ENCODE measurements at regions not wholly inside any gene's neighbourhood (a gene's known extent, or its start where the extent isn't known, plus 50 kb on each side); places are given as distances from the start of the nearest gene placed in this dataset.

DNA sequence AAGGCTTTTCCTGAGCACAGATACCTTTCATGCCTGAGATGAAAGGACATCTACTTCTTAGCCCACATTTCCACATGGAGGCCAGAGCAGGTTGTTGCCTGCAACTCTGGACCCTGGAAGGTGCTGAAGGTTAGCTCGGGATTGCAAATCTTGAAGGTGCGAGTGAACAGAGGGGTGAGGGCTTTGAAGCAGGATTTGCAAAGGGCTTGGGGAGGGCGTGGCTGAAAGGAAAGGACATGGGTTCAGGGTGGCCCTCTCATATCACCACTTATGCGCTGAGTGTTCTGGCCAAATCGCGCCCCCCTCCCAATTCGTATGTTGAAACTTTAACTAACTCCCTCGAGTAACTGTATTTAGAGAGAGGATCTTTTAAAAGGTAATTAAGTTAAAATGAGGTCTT lies 501.6 kb downstream of the MIAT start:
- H3K4me3 Mint-ChIP-seq = no peak overlapping the region
- H3K27ac Mint-ChIP-seq = no peak overlapping the region
- H3K9me3 Mint-ChIP-seq = no peaks in the 10 kb centered on the region
- H3K36me3 Mint-ChIP-seq (ENCODE audit: low read depth) = no peaks in the 10 kb centered on the region
- intact Hi-C loops (cut with micrococcal nuclease) = no loop called here
- peaks cover 17% of the 10 kb centered on the region for H3K27me3 Mint-ChIP-seq
- peaks cover 12% of the 10 kb centered on the region for H3K4me1 Mint-ChIP-seq (ENCODE audit: low read depth)

DNA sequence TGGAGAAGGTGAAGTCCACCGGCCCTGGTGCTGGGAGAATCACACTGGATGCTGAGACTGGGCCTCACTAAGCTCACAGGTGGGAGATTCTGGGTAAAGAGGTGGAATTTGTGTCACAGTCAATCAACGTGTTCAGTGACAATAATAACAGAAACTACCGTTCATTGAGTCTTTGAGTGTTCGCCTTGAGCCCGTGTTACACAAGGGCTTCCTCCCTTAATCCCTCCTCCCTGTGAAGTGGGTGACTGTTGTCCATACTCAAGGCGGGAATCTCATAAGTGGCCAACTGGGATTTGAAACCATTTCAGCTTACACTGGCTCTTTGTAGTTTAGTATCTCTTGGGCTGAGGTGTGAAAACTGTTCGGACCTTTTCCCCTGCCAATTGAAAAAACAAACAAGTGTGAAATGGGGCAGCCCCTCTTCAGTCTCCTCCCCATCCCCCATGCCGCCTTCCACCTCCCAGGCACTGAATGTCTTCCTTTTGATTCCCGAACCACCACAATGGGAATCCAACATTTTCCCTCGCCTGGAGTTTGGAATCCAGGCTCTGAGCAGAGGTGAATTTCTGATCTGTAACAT lies 502.4 kb downstream of the MIAT start:
- intact Hi-C loops (cut with micrococcal nuclease) = no loop called here
- Mint-ChIP-seq H3K27me3 (peaks cover 17% of the 10 kb centered on the region), H3K9me3 (peaks cover under 1% of the 10 kb centered on the region), H3K36me3 (ENCODE audit: low read depth) (no peaks in the 10 kb centered on the region), H3K4me3 (no peak overlapping the region), H3K27ac (no peak overlapping the region), H3K4me1 (ENCODE audit: low read depth) (peaks cover 8% of the 10 kb centered on the region)

DNA sequence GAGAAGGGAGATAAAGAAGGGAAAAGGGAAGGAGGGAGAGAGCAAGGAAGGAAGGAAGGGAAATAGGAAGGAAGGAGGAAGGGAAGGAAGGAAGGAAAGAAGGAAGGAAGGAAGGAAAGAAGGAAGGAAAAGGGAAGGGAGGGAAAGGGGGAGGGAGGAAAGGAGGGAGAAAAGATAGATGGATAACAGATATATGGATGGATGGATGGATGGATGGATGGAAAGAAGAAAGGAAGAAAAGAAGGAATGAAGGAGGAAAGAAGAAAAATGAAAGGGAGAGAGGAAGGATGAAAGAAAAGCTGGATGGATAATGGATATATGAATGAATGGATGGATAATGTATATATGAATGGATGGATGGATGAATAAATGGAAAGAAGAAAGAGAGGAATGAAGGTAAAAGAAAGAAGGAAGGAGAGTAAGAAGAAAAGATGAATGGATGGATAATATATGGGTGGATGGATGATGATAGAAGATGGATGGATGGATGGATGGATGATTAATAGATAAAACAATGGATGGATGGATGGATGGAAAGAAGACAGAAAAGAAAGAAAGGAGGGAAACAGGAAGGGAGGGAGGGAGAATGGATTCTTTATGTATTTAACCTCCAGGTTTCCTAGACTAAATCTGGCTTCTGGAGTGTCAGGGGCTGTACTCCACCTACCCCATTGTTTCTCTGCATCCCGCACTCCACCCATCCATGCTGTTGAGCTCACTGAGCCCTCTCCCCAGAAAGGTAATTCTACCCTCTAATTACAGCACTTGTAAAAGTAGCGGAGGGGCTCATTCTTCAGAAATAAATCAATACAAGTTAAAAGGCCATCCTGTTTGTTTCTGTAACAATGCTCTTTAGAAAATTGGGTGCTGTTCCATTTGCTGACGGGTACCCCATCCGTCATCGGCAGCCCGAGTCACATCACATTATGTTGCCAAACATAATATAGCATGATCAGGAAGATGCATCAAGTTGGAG lies 506.1 kb downstream of the MIAT start:
- H3K4me3 Mint-ChIP-seq = no peak overlapping the region
- H3K36me3 Mint-ChIP-seq (ENCODE audit: low read depth) = no peaks in the 10 kb centered on the region
- peaks cover 7% of the 10 kb centered on the region for H3K4me1 Mint-ChIP-seq (ENCODE audit: low read depth)
- H3K27ac Mint-ChIP-seq = no peak overlapping the region
- peaks cover 7% of the 10 kb centered on the region for H3K9me3 Mint-ChIP-seq
- intact Hi-C loops (cut with micrococcal nuclease) = no loop called here
- peaks cover 16% of the 10 kb centered on the region for H3K27me3 Mint-ChIP-seq

DNA sequence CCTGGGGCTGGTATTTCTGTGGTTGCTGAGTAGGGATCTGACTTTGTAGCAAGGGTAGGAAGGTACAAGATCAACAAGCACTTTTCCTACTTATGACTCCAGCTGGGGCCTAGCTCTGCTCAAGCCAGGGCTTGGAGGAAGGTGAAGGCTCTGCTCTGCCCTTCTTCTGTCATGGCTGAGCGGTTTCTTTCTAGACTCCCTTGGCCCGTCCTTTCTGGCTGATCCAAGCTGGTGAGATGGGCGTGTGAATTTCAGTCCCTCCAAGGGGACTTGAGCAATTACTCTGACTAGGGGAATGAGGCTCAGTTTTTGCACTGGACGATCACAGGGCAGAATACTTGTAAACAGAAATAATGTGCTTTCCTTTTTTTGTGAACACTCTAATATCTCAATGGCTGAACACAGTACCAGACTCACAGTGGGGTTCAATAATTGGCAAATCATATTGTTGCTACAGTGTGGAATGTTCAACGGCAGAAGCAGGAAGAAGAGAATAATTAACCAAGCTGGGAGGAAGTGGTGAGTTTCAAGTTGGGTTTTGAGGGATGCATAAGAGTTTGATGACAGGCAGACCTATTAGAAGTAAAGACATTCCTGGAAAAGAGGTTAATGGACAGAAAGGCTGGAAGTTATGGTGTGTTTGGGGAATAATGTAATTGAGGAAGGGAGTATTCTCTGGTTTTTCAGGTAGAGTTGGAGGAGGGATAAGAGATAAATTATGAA lies 507.6 kb downstream of the MIAT start:
- peaks cover 16% of the 10 kb centered on the region for H3K27me3 Mint-ChIP-seq
- H3K9me3 Mint-ChIP-seq = peaks cover 7% of the 10 kb centered on the region
- H3K4me3 Mint-ChIP-seq = no peak overlapping the region
- intact Hi-C loops (cut with micrococcal nuclease) = no loop called here
- no peak overlapping the region for H3K27ac Mint-ChIP-seq
- H3K4me1 Mint-ChIP-seq (ENCODE audit: low read depth) = peaks cover 7% of the 10 kb centered on the region
- H3K36me3 Mint-ChIP-seq (ENCODE audit: low read depth) = no peaks in the 10 kb centered on the region

DNA sequence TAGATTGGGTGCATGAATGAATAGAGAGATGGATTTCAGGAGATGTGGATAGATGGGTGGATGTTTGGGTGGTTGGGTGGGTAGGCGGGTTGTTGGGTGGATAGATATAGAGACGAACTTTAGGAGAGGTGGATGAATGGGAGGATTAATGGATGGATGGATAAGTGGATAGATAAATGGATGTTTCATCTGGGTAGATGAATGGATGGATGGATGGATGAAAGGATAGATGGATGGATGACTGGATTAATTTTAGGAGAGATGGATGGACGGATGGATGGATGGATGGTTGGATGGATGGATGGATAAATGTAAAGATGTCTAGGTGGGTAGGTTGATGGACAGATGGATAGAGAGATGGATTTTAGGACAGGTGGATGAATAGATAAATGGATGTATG lies 511.3 kb downstream of the MIAT start:
- H3K4me1 Mint-ChIP-seq (ENCODE audit: low read depth) = no peaks in the 10 kb centered on the region
- H3K27ac Mint-ChIP-seq = no peak overlapping the region
- no peak overlapping the region for H3K4me3 Mint-ChIP-seq
- peaks cover 7% of the 10 kb centered on the region for H3K9me3 Mint-ChIP-seq
- H3K36me3 Mint-ChIP-seq (ENCODE audit: low read depth) = no peaks in the 10 kb centered on the region
- intact Hi-C loops (cut with micrococcal nuclease) = no loop called here
- peaks cover 6% of the 10 kb centered on the region for H3K27me3 Mint-ChIP-seq

DNA sequence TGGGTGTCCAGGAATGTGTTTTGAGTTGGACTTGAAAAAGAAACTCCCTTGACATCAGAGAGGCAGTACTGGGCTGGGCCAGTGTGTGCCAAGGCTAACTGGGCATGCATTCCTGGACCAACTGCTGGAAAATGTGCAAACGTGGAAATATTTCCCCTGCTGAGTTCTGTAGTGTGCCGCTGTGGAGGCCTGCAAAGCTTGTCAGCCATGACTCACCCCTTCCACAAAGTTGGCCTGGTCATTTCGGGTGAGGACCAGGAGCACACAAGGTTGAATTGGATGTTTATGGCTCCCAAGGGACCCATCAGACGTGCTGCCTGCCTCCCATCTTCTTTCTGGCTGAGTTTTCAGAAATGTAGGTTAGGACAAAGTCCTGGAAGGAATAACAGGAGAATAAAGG lies 513.1 kb downstream of the MIAT start:
- intact Hi-C loops (cut with micrococcal nuclease) = no loop called here
- H3K4me3 Mint-ChIP-seq = no peak overlapping the region
- H3K4me1 Mint-ChIP-seq (ENCODE audit: low read depth) = no peaks in the 10 kb centered on the region
- no peak overlapping the region for H3K27ac Mint-ChIP-seq
- peaks cover 19% of the 10 kb centered on the region for H3K27me3 Mint-ChIP-seq
- no peaks in the 10 kb centered on the region for H3K36me3 Mint-ChIP-seq (ENCODE audit: low read depth)
- H3K9me3 Mint-ChIP-seq = no peaks in the 10 kb centered on the region

DNA sequence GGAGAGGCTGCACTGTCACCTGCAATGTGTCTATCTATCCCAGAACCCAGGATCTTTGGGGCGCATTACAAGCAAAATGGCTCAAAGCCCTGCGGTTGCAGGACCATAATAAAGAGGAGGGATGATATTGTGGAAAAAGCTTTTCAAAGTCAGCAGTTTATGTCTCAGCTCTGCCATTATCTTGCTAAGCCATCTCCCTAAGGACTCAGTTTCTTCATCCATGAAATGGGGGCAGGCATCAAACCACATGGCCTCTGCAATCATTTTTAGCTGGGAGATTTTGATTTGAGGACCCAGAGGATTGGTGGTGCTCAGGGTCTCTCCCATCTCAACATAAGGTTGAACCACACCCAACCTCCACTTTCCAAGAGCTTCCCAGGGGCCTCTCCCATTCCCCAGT lies 513.8 kb downstream of the MIAT start:
- Mint-ChIP-seq H3K4me3 (no peak overlapping the region), H3K27me3 (peaks cover 25% of the 10 kb centered on the region), H3K36me3 (ENCODE audit: low read depth) (no peaks in the 10 kb centered on the region), H3K27ac (no peak overlapping the region), H3K9me3 (no peaks in the 10 kb centered on the region), H3K4me1 (ENCODE audit: low read depth) (no peaks in the 10 kb centered on the region)
- intact Hi-C loops (cut with micrococcal nuclease) = no loop called here

DNA sequence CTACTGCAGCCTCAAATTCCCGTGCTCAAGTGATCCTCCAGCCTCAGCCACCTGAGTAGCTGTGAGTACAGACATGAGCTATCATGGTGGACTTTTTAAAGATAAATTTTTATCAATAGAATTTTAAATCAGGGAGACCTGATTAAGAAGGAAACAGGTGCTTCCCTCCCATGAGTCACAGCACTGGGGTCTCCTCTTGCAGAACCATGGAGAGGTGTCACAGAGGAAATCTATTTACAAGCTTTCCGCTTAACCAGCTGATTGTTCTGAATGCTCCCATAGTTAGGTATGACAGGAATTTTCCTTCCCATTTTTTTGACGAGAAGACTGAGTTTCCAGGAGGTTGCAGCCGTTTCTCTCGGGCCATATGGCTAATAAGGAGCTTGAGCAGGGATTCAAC lies 516.1 kb downstream of the MIAT start:
- Mint-ChIP-seq H3K36me3 (ENCODE audit: low read depth) (no peaks in the 10 kb centered on the region), H3K4me3 (no peak overlapping the region), H3K9me3 (no peaks in the 10 kb centered on the region), H3K4me1 (ENCODE audit: low read depth) (no peaks in the 10 kb centered on the region), H3K27ac (no peak overlapping the region), H3K27me3 (peaks cover 25% of the 10 kb centered on the region)
- intact Hi-C loops (cut with micrococcal nuclease) = no loop called here

DNA sequence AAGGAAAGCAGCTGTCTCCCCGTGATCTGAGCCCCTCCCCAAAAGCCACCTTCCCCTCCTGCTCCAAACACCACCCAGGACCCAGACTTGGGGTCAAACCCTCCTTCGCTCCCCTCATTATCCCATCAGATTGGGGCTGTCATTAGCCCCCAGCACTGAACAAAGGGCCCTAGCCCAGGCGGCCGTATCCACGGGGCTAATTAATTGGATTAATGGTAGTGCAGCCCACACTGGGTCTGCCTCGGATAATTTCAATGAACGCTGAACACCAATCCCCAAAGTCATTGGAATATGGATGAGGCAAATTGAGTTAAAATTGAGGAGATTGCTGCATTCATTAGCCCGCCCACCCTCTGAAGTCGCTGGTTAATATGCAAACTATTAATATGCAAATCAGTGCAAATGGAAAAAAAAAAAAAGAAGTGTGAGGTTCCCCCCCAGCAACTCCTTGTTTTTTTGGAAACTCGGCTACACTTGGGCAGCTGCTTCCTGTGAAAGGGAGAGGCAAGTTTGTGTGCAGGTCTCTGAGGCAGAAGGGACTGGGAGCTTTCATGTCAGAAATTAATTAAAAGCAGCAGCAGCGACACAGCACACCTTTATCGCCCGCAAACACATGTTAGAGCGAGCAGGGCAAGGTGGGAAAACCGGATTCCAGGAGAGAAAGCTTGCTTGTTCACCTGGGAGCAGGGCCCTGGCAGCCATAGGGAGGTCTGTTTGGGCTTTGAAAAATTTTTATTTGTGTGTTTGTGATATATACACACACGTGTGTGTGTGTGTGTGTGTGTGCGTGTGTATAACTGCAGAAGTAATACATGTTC lies 517.8 kb downstream of the MIAT start:
- Mint-ChIP-seq H3K27me3 (peaks cover 27% of the 10 kb centered on the region), H3K27ac (no peak overlapping the region), H3K36me3 (ENCODE audit: low read depth) (no peaks in the 10 kb centered on the region), H3K4me3 (no peak overlapping the region), H3K9me3 (no peaks in the 10 kb centered on the region), H3K4me1 (ENCODE audit: low read depth) (no peaks in the 10 kb centered on the region)
- intact Hi-C loops (cut with micrococcal nuclease) = no loop called here

DNA sequence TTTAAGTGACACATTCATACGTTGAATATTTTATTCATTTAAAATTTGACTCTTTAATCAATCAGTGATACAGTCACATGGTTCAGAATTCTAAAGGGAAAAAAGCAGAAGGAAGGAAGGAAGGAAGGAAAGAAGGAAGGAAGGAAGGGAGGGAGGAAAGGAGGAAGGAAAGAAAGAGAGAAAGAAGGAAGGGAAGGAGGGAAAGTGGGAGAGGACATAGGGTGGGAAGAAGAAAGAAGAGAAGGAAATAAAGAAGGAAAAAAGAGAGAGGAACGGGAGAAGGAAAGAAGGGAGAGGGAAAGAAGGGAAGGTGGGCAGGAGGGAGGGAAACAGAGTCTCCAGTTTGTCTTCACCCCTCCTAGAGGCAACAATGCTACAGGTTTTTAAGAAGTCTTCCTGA lies 518.6 kb downstream of the MIAT start:
- peaks cover 27% of the 10 kb centered on the region for H3K27me3 Mint-ChIP-seq
- H3K36me3 Mint-ChIP-seq (ENCODE audit: low read depth) = no peaks in the 10 kb centered on the region
- H3K27ac Mint-ChIP-seq = no peak overlapping the region
- intact Hi-C loops (cut with micrococcal nuclease) = no loop called here
- H3K4me3 Mint-ChIP-seq = no peak overlapping the region
- no peaks in the 10 kb centered on the region for H3K4me1 Mint-ChIP-seq (ENCODE audit: low read depth)
- no peaks in the 10 kb centered on the region for H3K9me3 Mint-ChIP-seq

DNA sequence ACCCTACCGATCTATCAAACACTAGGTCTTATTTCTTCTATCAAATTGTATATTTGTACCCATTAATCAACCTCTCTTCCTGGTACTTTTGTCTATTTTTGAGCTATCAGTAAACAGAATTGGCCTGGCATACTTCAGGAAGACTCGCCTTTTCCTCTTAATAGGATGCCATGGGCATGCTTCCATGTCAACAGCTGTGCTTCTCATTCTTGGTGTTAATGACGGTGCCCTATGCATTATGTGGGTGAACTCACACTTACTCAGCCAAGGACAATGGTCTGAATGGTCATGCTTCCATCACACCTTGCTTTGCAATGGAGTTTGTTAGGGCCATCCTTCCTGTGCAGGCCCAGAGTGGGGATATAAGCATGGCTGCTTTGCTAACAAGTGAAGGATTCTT lies 521.8 kb downstream of the MIAT start:
- peaks cover 24% of the 10 kb centered on the region for H3K27me3 Mint-ChIP-seq
- H3K4me1 Mint-ChIP-seq (ENCODE audit: low read depth) = no peaks in the 10 kb centered on the region
- intact Hi-C loops (cut with micrococcal nuclease) = no loop called here
- H3K4me3 Mint-ChIP-seq = no peak overlapping the region
- H3K36me3 Mint-ChIP-seq (ENCODE audit: low read depth) = no peaks in the 10 kb centered on the region
- no peaks in the 10 kb centered on the region for H3K9me3 Mint-ChIP-seq
- H3K27ac Mint-ChIP-seq = no peak overlapping the region

DNA sequence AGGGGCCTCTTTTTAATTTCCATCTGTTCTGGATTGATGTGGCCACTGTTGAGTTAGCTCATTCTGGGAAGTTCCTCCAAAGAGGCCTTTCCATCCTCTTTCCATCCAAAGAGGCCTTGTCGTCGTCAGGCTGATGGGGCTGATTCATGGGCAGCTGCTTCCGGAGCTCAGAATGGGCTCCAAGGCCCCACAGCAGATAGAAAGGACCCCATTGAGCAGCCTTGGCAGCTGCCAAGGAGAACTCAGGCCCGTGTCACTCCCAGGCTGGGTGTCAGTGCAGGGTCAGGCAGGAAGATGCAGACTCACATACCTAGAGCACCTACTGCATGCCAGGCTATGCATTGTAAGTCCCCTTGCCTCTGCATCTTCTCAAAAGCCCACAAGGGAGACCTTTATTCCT lies 524.1 kb downstream of the MIAT start:
- no peaks in the 10 kb centered on the region for H3K9me3 Mint-ChIP-seq
- no peak overlapping the region for H3K4me3 Mint-ChIP-seq
- no peaks in the 10 kb centered on the region for H3K36me3 Mint-ChIP-seq (ENCODE audit: low read depth)
- no peaks in the 10 kb centered on the region for H3K4me1 Mint-ChIP-seq (ENCODE audit: low read depth)
- peaks cover 5% of the 10 kb centered on the region for H3K27me3 Mint-ChIP-seq
- intact Hi-C loops (cut with micrococcal nuclease) = no loop called here
- no peak overlapping the region for H3K27ac Mint-ChIP-seq

DNA sequence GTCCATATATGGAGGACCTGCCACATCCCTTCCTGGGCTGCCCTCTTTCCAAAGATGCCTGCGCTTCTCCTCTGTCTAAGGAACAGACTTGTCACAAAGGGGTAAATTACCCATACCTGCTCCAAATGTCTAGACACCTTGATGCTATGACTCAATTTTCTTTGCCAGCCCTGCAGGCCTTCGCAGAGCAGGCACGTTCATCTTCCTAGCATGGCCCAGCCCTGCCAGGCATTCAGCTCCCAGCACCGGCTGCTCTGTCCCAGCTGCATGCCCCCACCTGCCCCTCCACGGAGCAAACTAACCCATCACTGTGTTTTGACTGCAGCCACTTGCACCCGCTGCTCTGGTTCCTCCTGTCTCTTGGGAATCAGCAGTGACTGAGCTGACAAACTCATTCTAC lies 526.1 kb downstream of the MIAT start:
- H3K4me3 Mint-ChIP-seq = no peak overlapping the region
- intact Hi-C loops (cut with micrococcal nuclease) = no loop called here
- no peaks in the 10 kb centered on the region for H3K9me3 Mint-ChIP-seq
- peaks cover 5% of the 10 kb centered on the region for H3K27me3 Mint-ChIP-seq
- H3K36me3 Mint-ChIP-seq (ENCODE audit: low read depth) = no peaks in the 10 kb centered on the region
- H3K4me1 Mint-ChIP-seq (ENCODE audit: low read depth) = no peaks in the 10 kb centered on the region
- no peak overlapping the region for H3K27ac Mint-ChIP-seq

Measured in dendritic cell treated with granulocyte-macrophage colony-stimulating factor and Interleukin-4, amounts not matched to agents 40 ng/mL and 50 ng/mL, for 4 days (primary cell).